Vagina (tissue), 2 donors: ENCODE measurements at regions not wholly inside any gene's neighbourhood (a gene's known extent, or its start where the extent isn't known, plus 50 kb on each side); places are given as distances from the start of the nearest gene placed in this dataset.

Source experiments
- DNase-seq, 2 donors: peaks; one replicate each; pipeline ENCODE4 v3.0.0-alpha.2; 2017; ENCODE audit errors: extremely low spot score in 2 of 2
- H3K27ac ChIP-seq: fragments of 200-600 bp; sonication (generic); one replicate; pipeline ENCODE4 v1.5.1; 2019
- H3K27me3 ChIP-seq: fragments of 200-600 bp; sonication (generic); one replicate; pipeline ENCODE4 v1.5.1; 2019
- H3K36me3 ChIP-seq, 2 donors: fragments of 200-600 bp; sonication (generic); one replicate each; pipeline ENCODE4 v1.5.1; 2017 to 2019
- H3K4me1 ChIP-seq: fragments of 200-600 bp; sonication (generic); one replicate; pipeline ENCODE4 v1.5.1; 2019
- H3K4me3 ChIP-seq, 2 donors: fragments of 200-600 bp; sonication (generic); 1 replicate in 1 of 2; 2 replicates in 1 of 2; pipeline ENCODE4 v1.5.1; 2016 to 2019
- H3K9me3 ChIP-seq: fragments of 200-600 bp; sonication (generic); one replicate; pipeline ENCODE4 v1.5.1; 2019
- POLR2A ChIP-seq, 2 donors: fragments of 450-650 bp; IDR thresholded peaks; one replicate each; pipeline ENCODE4 v1.6.1; 2017; ENCODE audit warnings: antibody characterized with exemption in 2 of 2, mild to moderate bottlenecking in 2 of 2, moderate library complexity in 2 of 2
- POLR2AphosphoS5 ChIP-seq, 2 donors: sonication (generic); formaldehyde crosslinking; IDR thresholded peaks; one replicate each; pipeline ENCODE4 v1.9.0; 2017; ENCODE audit warnings: antibody characterized with exemption in 2 of 2, mild to moderate bottlenecking in 2 of 2, low read depth in 1 of 2; ENCODE audit not compliant: insufficient read depth in 1 of 2
- intact Hi-C: fragments of 100-400 bp; cut with DNase I; formaldehyde crosslinking; loops from one replicate; pipeline ENCODE4 v1.15.1; 2023
- TF ChIP-seq, protein P1 (sequence below), 3 experiments: fragments of 450-650 bp in 2 of 3; fragments of 200-600 bp in 1 of 3; sonication (generic) in 1 of 3; IDR thresholded peaks; one replicate each; pipeline ENCODE4 v1.5.1; 2017 to 2019; ENCODE audit warnings: antibody characterized with exemption in 3 of 3, mild to moderate bottlenecking in 2 of 3, moderate library complexity in 2 of 3

DNA sequence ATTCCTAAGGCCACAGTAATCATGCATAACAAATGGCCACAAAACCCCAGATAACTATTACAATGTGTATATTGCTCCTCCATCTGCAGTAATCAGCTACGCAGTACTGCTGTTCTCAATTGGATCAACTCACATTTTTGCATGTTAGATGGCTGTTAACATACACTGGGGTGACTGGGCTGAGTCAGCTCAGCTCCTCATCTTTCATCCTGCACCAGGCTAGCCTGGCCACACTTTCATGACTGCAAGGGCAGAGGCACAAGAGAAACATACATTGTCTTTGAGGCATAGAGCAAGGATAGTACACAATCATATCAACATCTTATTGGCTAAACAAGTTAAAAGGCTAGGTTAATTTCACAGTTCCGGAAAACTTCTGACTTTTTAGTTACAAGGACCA lies 306.6 kb downstream of the SLC6A15 start:
- intact Hi-C loops: no loop called here
- H3K27me3 ChIP-seq: no peaks in the 10 kb centered on the region

DNA sequence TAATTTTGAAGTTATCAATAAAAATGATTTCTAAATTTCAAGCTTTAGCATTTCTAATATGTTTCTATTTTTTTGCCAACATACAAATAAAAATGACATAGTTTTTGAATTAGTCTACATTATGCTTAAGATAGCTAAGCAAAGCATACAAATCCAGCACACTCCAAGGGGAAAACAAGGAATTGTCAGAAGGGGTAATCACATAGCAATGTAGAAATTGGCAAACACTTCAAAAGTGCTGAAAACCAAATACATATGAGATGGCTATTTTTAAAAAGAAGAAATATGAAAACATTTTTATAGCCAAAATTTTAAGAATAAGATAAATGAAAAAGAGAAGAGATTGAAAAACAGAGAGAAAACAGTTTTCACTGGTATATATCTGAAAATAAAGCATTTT lies 308.0 kb downstream of the SLC6A15 start:
- Histone ChIP-seq H3K36me3 (no peaks in the 10 kb centered on the region), H3K27me3 (no peaks in the 10 kb centered on the region), H3K9me3 (no peaks in the 10 kb centered on the region), H3K4me1 (no peaks in the 10 kb centered on the region), H3K4me3 (no peak overlapping the region), H3K27ac (no peak overlapping the region)
- TF ChIP-seq, protein P1, sequence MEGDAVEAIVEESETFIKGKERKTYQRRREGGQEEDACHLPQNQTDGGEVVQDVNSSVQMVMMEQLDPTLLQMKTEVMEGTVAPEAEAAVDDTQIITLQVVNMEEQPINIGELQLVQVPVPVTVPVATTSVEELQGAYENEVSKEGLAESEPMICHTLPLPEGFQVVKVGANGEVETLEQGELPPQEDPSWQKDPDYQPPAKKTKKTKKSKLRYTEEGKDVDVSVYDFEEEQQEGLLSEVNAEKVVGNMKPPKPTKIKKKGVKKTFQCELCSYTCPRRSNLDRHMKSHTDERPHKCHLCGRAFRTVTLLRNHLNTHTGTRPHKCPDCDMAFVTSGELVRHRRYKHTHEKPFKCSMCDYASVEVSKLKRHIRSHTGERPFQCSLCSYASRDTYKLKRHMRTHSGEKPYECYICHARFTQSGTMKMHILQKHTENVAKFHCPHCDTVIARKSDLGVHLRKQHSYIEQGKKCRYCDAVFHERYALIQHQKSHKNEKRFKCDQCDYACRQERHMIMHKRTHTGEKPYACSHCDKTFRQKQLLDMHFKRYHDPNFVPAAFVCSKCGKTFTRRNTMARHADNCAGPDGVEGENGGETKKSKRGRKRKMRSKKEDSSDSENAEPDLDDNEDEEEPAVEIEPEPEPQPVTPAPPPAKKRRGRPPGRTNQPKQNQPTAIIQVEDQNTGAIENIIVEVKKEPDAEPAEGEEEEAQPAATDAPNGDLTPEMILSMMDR (IDR thresholded peaks at IDR 0.05): no peak
- TF ChIP-seq POLR2A (IDR thresholded peaks at IDR 0.05) (no peak), POLR2AphosphoS5 (IDR thresholded peaks at IDR 0.05; ENCODE audit: insufficient read depth in 1 of 2, low read depth in 1 of 2) (no peak)
- no peak for DNase-seq
- intact Hi-C loops: no loop called here

More for the DNA sequence above, 306.6 kb downstream of the SLC6A15 start:
- Histone ChIP-seq H3K9me3 (no peaks in the 10 kb centered on the region), H3K36me3 (no peaks in the 10 kb centered on the region), H3K27ac (no peak overlapping the region), H3K4me1 (no peaks in the 10 kb centered on the region), H3K4me3 (no peak overlapping the region)
- DNase-seq: no peak
- TF ChIP-seq, protein P1 (IDR thresholded peaks at IDR 0.05): no peak
- TF ChIP-seq POLR2AphosphoS5 (IDR thresholded peaks at IDR 0.05; ENCODE audit: insufficient read depth in 1 of 2, low read depth in 1 of 2) (no peak), POLR2A (IDR thresholded peaks at IDR 0.05) (no peak)

DNA sequence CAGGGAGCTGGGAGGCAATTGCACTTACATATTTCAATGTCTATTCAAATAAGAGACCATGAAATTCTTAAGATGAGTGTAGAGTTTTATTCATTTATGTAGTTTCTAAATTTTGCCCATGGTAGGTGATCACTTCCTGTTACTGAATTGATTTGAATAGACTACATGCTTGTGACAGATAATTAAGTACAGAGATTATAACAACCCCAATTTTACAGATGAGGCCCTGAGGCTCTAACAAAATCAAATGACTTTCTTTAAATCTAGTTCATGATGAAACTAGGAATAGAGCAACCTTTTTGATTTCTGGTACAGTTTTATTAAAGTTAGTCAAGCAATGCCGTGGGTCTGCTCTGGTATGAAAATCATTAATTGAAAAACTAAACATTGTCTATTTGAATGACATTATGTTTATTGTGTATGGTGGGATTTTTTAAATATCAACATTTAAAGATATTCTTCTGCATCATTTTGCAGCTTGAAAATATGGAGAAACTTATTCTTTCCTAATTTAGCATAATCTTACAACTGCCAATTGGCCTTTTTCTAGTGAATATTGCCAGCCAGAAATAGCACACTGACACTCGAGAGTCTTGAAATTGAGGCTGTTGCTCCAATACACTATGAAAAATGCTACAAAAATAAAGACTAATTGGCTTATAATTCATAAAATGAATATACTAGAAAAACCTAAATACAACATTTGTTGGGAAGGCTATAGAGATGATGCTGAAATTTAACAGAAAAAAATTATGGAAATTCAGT lies 308.9 kb downstream of the SLC6A15 start:
- H3K27me3 ChIP-seq: no peaks in the 10 kb centered on the region
- no peak overlapping the region for H3K27ac ChIP-seq
- no peaks in the 10 kb centered on the region for H3K36me3 ChIP-seq
- DNase-seq: no peak
- TF ChIP-seq, protein P1 (IDR thresholded peaks at IDR 0.05): no peak
- no peak for TF ChIP-seq POLR2AphosphoS5 (IDR thresholded peaks at IDR 0.05; ENCODE audit: insufficient read depth in 1 of 2, low read depth in 1 of 2)
- no peak for TF ChIP-seq POLR2A (IDR thresholded peaks at IDR 0.05)
- no peak overlapping the region for H3K4me3 ChIP-seq
- H3K9me3 ChIP-seq: no peaks in the 10 kb centered on the region
- intact Hi-C loops: no loop called here
- H3K4me1 ChIP-seq: no peaks in the 10 kb centered on the region

DNA sequence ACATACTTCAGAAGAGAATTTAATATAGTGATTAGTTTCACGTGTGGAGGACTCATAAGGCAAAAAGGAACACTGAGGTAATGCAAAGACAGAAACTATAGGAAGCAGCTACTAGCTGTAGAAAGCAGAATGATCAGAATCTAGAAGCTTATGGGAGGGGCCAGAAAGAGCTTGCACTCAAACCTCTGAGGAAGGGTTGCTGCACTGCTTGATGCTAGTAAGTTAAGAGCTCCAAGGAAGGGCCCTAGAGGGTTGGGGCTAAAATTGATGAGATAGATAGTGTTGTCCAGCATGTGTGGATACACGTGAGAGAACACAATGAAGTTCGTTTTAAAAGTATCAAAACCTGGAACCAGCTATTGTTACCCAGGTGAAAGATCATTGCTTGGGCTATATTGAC lies 311.1 kb downstream of the SLC6A15 start:
- H3K4me1 ChIP-seq: no peaks in the 10 kb centered on the region
- no peaks in the 10 kb centered on the region for H3K36me3 ChIP-seq
- H3K4me3 ChIP-seq: no peak overlapping the region
- DNase-seq: no peak
- no peaks in the 10 kb centered on the region for H3K27me3 ChIP-seq
- no peaks in the 10 kb centered on the region for H3K9me3 ChIP-seq
- intact Hi-C loops: no loop called here
- no peak overlapping the region for H3K27ac ChIP-seq
- TF ChIP-seq, protein P1 (IDR thresholded peaks at IDR 0.05): no peak
- TF ChIP-seq POLR2AphosphoS5 (IDR thresholded peaks at IDR 0.05; ENCODE audit: insufficient read depth in 1 of 2, low read depth in 1 of 2): no peak
- TF ChIP-seq POLR2A (IDR thresholded peaks at IDR 0.05): no peak

DNA sequence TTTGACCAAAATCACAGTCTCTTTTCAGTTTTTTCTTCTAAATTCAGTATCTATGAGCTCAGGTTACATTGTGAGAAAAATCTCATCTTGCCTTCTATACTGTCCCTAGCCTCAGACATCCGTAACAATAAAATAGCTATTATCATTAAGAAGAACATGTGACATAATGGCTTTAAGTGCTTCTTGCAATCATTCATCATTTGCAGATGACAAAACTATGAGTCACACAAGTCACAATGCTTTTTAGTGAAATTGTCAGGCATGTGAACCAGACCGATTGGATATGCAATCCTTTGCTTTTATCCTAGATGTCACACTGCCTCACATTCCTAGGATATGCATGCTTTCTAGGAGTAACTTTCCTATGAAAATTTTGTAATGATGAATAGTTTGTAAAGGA lies 313.1 kb downstream of the SLC6A15 start:
- Histone ChIP-seq H3K9me3 (no peaks in the 10 kb centered on the region), H3K27me3 (no peaks in the 10 kb centered on the region), H3K4me1 (no peaks in the 10 kb centered on the region), H3K36me3 (no peaks in the 10 kb centered on the region), H3K4me3 (no peak overlapping the region), H3K27ac (no peak overlapping the region)
- no peak for DNase-seq
- intact Hi-C loops: no loop called here
- TF ChIP-seq POLR2AphosphoS5 (IDR thresholded peaks at IDR 0.05; ENCODE audit: insufficient read depth in 1 of 2, low read depth in 1 of 2) (no peak), POLR2A (IDR thresholded peaks at IDR 0.05) (no peak)
- TF ChIP-seq, protein P1 (IDR thresholded peaks at IDR 0.05): no peak
